Upper lobe of left lung (tissue), 6 donors: ENCODE measurements at regions not wholly inside any gene's neighbourhood (a gene's known extent, or its start where the extent isn't known, plus 50 kb on each side); places are given as distances from the start of the nearest gene placed in this dataset.
A peak's percentile ranks its signal among the peaks of the same experiment; 100 is the strongest.

Source experiments
- ATAC-seq, 2 donors: fragments of 200-7000 bp; cut with Tn5 transposase; one replicate each; pipeline ENCODE4 v1.9.1; 2022; ENCODE audit warnings: mild to moderate bottlenecking in 2 of 2, moderate library complexity in 2 of 2; ENCODE audit not compliant: low FRiP score in 2 of 2
- DNase-seq, 2 donors: peaks; one replicate each; pipeline ENCODE4 v3.0.0-alpha.2; 2019 to 2020
- H3K27ac ChIP-seq, 4 donors: fragments of 200-600 bp; sonication (generic); one replicate each; pipeline ENCODE4 v1.5.1; 2016 to 2019
- H3K27me3 ChIP-seq, 4 donors: fragments of 200-600 bp; sonication (generic); one replicate each; pipeline ENCODE4 v1.5.1; 2017 to 2019
- H3K36me3 ChIP-seq, 4 donors: fragments of 200-600 bp; sonication (generic); one replicate each; pipeline ENCODE4 v1.5.1; 2016 to 2019
- H3K4me1 ChIP-seq, 4 donors: fragments of 200-600 bp; sonication (generic); one replicate each; pipeline ENCODE4 v1.5.1; 2018 to 2019
- H3K4me3 ChIP-seq, 4 donors: fragments of 200-600 bp; sonication (generic); one replicate each; pipeline ENCODE4 v1.5.1; 2017 to 2019; ENCODE audit warnings: mild to moderate bottlenecking in 2 of 4, moderate library complexity in 1 of 4
- H3K9me3 ChIP-seq, 4 donors: fragments of 200-600 bp; sonication (generic); one replicate each; pipeline ENCODE4 v1.5.1; 2018 to 2019
- EP300 ChIP-seq, 4 donors: sonication (generic); formaldehyde crosslinking; IDR thresholded peaks; one replicate each; pipeline ENCODE4 v1.5.1; 2017; ENCODE audit warnings: antibody characterized with exemption in 4 of 4, control low read depth in 2 of 4
- POLR2A ChIP-seq, 4 donors: fragments of 450-650 bp; IDR thresholded peaks; one replicate each; pipeline ENCODE4 v1.5.1; 2016 to 2017; ENCODE audit warnings: antibody characterized with exemption in 4 of 4, mild to moderate bottlenecking in 2 of 4
- POLR2AphosphoS5 ChIP-seq, 2 donors: sonication (generic); formaldehyde crosslinking; IDR thresholded peaks; one replicate each; pipeline ENCODE4 v1.5.1; 2017; ENCODE audit warnings: antibody characterized with exemption in 2 of 2
- WGBS, 2 donors: methylation state at CpG; one replicate each; pipeline ENCODE4 v1.1.5; 2017 to 2018; 5-methylcytosine and 5-hydroxymethylcytosine counted together
- small RNA-seq, 4 donors: library from RNA; depleted of rRNA; stranded (forward); fragments of <200 nt; gene quantifications; one replicate each; pipeline ENCODE3, GENCODE V24; 2016
- TF ChIP-seq, protein P1 (sequence below), 6 experiments: fragments of 450-650 bp in 4 of 6; fragments of 200-600 bp in 2 of 6; sonication (generic) in 2 of 6; IDR thresholded peaks; one replicate each; pipeline ENCODE4 v1.5.1; 2016 to 2019; ENCODE audit warnings: antibody characterized with exemption in 6 of 6
- donor health status: DM: no; HTN: no; CAD: no; lungs with moderate emphysema.
- donor health status: DM: no; HTN: yes; CAD: no; lungs with severe emphysema.

DNA sequence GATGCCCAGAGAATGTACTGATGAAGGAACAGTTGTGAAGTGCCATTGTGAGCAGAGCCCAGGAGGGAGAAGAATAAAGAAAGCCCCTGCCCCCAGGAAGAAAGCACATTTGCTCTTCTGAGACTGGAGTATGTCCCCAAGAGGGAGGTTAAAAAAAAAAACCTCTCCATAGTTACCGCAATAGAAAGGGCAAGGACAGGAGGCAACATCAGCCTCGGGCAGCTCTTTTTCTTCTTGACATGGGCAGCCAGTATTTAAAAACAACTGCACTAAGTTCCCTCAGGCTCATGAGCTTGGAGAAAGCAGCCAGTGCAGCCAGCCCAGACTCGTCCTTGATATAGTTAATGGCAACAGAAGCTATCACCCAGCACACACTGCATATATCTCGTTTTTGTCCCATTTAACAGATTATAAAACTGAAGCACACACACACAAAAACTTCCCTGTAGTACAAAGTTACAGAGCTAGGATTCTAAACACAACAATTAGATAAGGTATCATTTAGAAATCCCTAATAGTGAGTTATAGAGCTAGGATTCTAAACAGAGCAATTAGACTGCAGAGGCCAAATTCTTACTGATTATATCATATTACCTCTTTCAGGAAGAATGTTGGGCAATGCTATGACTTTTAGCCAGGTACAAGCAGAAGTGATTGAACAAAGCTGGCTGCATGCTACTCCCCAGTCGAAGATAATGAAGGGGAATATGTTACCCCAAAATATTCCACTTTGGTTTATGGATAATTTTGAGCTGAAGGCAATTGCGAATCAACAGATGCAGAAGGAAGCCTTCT is 823.5 kb downstream of the GRID1 start:
- no peak for TF ChIP-seq POLR2AphosphoS5 (IDR thresholded peaks at IDR 0.05)
- no peak for ATAC-seq
- no peak for DNase-seq
- Histone ChIP-seq H3K9me3 (no peaks in the 10 kb centered on the region), H3K36me3 (no peaks in the 10 kb centered on the region), H3K27ac (no peak overlapping the region), H3K4me1 (no peaks in the 10 kb centered on the region), H3K4me3 (no peak overlapping the region), H3K27me3 (no peaks in the 10 kb centered on the region)
- WGBS, 2 donors = 69 to 71% methylated on average over 6 of the region's 6 CpGs

DNA sequence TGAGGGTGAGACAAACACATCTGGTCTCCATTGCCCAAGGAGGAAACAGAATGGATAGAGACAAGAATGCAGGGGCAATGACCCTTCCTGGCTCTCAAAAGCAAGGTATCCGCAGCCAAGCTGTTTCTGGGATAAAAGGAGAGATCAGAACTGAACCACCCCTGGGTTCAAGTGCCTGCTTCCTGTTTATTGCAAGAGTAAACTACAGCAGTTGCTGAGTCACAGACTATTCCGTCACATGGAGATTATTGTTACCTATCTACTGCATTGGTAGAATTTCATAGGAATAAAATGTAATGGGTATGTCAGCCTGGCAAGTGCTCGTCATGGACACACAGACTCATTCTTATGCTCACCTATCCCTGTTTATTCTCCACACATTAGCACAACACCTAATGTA is 821.6 kb downstream of the GRID1 start:
- Histone ChIP-seq H3K27ac (no peak overlapping the region), H3K36me3 (no peaks in the 10 kb centered on the region), H3K4me1 (no peaks in the 10 kb centered on the region), H3K27me3 (no peaks in the 10 kb centered on the region), H3K4me3 (no peak overlapping the region), H3K9me3 (no peaks in the 10 kb centered on the region)
- TF ChIP-seq, protein P1, sequence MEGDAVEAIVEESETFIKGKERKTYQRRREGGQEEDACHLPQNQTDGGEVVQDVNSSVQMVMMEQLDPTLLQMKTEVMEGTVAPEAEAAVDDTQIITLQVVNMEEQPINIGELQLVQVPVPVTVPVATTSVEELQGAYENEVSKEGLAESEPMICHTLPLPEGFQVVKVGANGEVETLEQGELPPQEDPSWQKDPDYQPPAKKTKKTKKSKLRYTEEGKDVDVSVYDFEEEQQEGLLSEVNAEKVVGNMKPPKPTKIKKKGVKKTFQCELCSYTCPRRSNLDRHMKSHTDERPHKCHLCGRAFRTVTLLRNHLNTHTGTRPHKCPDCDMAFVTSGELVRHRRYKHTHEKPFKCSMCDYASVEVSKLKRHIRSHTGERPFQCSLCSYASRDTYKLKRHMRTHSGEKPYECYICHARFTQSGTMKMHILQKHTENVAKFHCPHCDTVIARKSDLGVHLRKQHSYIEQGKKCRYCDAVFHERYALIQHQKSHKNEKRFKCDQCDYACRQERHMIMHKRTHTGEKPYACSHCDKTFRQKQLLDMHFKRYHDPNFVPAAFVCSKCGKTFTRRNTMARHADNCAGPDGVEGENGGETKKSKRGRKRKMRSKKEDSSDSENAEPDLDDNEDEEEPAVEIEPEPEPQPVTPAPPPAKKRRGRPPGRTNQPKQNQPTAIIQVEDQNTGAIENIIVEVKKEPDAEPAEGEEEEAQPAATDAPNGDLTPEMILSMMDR (IDR thresholded peaks at IDR 0.05) = no peak
- TF ChIP-seq POLR2A (IDR thresholded peaks at IDR 0.05) (no peak), POLR2AphosphoS5 (IDR thresholded peaks at IDR 0.05) (no peak), EP300 (IDR thresholded peaks at IDR 0.05) (no peak)
- DNase-seq (no peak), ATAC-seq (no peak)
- WGBS, 2 donors = 64 to 65% methylated on average over 3 of the region's 3 CpGs

DNA sequence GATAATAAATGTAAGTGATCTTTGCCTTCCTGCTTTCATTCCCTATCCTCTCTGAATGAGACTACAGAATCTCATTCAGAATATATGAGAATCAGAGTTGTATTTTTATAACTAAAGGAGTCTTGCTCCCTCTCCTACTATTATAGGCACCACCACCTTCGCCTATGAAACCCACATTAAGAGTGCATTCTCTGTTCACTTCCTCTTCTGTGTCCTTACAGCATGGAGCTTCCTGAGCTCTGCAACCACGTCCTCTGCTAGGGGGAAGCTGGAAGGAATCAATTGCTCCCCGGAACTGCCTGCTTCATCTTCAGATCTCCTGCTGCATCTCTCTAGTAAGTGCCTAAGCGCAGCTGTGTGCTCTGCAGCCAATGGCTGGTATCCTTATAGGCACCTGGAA is 820.7 kb downstream of the GRID1 start:
- 46 to 65% methylated on average over 4 of the region's 4 CpGs for WGBS, 2 donors
- no peak for ATAC-seq
- Histone ChIP-seq H3K9me3 (no peaks in the 10 kb centered on the region), H3K4me1 (no peaks in the 10 kb centered on the region), H3K4me3 (no peak overlapping the region), H3K27me3 (no peaks in the 10 kb centered on the region), H3K27ac (no peak overlapping the region), H3K36me3 (no peaks in the 10 kb centered on the region)
- DNase-seq = no peak
- TF ChIP-seq, protein P1 (IDR thresholded peaks at IDR 0.05) = no peak
- TF ChIP-seq POLR2A (IDR thresholded peaks at IDR 0.05) (no peak), POLR2AphosphoS5 (IDR thresholded peaks at IDR 0.05) (no peak)

DNA sequence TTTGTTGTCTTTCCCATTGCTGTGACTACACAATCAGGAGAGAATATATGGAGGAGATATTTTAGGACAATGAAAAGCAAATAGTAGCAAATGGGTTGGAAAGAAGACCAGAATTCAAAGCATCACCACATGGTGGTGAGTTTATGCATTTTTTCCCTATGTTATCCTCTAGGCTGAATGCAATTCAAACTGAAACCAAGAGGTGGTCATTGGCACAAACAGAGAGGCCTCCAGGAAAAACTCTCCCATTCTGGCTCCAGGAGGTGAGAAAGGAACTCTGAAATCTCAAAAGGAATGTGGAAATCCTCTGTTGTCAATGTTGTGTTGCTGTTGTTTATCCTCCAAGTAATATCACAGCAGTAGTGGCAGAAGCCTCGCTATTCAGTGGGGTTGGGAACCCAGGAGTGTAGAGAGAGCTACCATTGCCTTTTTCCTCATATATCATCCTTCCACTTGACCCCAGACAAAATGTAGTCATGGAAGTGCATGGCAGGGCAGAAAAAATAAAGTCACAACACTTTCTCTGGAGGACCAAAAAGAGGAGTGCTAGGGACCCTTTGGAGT is 819.1 kb downstream of the GRID1 start:
- Histone ChIP-seq H3K4me3 (no peak overlapping the region), H3K27ac (no peak overlapping the region), H3K27me3 (no peaks in the 10 kb centered on the region), H3K36me3 (no peaks in the 10 kb centered on the region), H3K4me1 (no peaks in the 10 kb centered on the region), H3K9me3 (no peaks in the 10 kb centered on the region)
- TF ChIP-seq EP300 (IDR thresholded peaks at IDR 0.05) (no peak), POLR2AphosphoS5 (IDR thresholded peaks at IDR 0.05) (no peak), POLR2A (IDR thresholded peaks at IDR 0.05) (no peak)
- TF ChIP-seq, protein P1 (IDR thresholded peaks at IDR 0.05) = no peak
- WGBS, 2 donors = 93 to 94% methylated on average over 1 of the region's 1 CpG
- no peak for DNase-seq
- ATAC-seq = no peak

DNA sequence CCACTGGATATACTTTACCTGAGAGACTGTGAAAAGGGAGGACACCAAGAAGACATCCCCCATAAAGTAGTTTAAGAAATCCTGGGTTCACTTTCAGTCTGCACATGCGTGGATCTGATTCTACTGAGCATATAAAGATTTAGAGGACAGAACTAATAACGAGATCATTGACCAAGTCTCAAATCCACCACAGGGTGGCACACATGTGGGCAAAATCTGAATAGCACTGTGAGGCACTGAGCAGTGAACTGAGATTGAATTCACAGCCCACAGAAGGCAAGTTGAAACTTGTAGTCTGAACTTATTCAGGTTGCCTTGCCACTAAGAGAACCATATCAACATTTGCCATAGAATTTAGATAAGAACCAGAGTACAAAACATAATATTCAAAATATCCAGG is 818.6 kb downstream of the GRID1 start:
- Histone ChIP-seq H3K36me3 (no peaks in the 10 kb centered on the region), H3K9me3 (no peaks in the 10 kb centered on the region), H3K4me3 (no peak overlapping the region), H3K27me3 (no peaks in the 10 kb centered on the region), H3K27ac (no peak overlapping the region), H3K4me1 (no peaks in the 10 kb centered on the region)
- 42% methylated on average over 2 of the region's 2 CpGs for WGBS, 2 donors
- ATAC-seq (no peak), DNase-seq (peak in 1 of 2 donors; percentile 25)
- TF ChIP-seq, protein P1 (IDR thresholded peaks at IDR 0.05) = peak in 3 of 6 experiments; percentile 39 to 48 (median 43)
- TF ChIP-seq POLR2AphosphoS5 (IDR thresholded peaks at IDR 0.05) = no peak

Small RNAs in the stretch of these regions (small RNA-seq; reads per million reads assigned to genes)
- gene RNU6-325P = 0 reads per million in 4 donors
